NCI-H1092 (cell line): ENCODE measurements at regions not wholly inside any gene's neighbourhood (a gene's known extent, or its start where the extent isn't known, plus 50 kb on each side); places are given as distances from the start of the nearest gene placed in this dataset.

Experiments used
- DNase-seq: peaks from one replicate; lab custom pipeline; 2025; lab: John Stamatoyannopoulos, UW

GRCh38 chr5:88487066-88487465 is 218.4 kb upstream of the TMEM161B start:
- DNase-seq: no peak

DNA sequence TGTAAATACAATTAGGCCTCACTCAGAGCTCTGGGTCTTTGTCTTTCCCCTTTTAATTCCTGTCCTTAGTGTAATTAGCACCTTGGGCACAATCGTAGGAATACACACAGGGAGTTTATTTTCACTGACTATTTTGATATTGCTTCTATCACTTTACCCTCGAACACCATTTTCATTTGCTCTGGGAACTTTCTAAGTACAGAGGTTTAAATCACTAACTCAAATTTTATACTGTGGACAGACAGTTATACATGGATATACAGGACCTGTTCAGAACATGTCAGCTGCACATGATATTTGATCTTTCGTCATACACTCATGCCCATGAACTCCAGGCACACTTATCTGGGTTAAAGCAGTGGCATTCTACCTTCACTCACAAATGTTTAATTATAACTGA is 217.8 kb upstream of the TMEM161B start:
- DNase-seq: no peak

- DNase-seq: no peak
Observed at GRCh38 chr5:88485531-88485930, 216.9 kb upstream of the TMEM161B start.

DNA sequence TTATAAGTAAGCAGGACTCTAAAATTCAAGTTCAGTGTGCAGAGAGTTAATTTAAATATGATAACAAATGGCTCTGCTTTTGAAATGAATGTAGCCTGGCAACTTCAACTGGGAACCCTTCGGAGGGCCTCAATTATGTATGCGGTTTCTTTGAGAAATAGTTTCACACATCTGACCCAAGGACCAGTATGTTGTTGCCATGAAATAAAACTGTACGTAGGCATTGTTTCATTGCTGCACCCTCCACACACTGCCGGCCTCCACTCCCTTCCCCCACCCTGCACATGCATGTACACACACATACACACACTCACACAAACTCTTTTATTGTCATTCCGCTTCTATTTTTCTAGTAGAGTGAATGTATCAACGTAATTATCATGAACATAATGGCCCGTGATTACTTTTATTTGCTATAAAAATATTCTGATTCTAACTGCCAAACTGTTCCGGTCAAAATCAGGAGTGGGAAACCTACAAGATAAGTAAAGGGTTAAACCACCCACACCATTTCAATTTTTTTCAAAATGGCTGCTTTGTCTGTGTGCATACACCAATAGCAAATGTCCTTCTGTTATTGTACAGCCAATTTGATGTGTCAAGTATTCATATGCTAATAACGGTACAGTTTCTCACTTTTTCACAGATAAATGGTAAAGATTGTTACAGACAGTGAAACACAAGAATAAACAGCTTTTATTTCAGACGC is 215.5 kb upstream of the TMEM161B start:
- no peak for DNase-seq

DNA sequence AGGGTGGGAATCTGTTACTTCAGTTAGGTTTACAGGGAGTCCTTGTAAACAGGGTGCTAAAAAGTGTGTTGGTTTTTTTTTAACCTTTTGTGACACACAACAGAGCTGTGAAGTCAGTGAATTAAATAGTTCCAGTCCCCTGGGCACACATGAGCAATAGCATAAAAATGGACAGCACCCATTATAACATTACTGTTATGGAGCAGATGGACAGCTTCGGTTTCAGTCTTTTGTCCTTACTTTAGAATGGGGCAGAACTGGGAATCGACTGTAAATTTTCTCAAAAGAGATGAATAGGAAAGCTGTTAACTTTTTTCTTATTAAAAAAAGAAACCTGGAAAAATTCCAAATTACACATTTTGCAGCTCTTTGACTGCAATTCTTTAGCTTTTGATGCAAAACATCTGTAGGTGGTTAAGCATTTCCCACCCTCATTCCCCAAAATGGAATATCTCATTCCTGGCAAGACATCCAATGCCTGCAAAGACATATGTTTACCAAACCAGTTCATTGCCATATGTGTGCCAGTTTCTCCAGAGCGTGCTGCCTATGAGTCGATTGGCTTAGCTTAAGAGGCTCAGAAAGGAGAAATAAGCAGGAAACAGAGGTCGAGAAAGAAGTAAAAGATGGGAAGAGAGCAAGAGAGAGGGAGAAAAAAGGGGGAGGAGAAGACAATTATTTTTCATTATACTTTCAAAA is 212.3 kb upstream of the TMEM161B start:
- DNase-seq: peak; percentile 50

DNA sequence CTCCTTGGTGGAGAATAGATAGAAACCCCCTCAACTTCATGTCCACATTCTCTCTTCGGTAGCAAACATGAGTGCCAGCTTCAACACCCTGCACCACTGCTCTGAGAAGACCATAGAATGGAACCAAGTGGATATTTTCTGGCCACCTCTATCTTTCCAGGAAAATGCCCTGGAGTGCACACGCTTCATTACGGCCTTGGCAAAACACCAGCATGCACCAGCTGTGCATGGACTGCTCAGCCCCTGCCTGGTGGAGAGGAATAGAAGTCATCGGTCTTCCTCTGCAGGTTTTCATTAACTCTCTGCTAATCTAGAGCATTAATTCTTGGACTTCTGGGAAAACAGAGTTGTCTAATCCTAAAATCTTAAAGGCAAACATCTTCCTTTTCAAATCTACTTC is 211.6 kb upstream of the TMEM161B start:
- peak; percentile 68 for DNase-seq

GRCh38 chr5:88474574-88474973 is 205.9 kb upstream of the TMEM161B start:
- no peak for DNase-seq

- no peak for DNase-seq
Observed at GRCh38 chr5:88470745-88471144, 202.1 kb upstream of the TMEM161B start.

GRCh38 chr5:88459971-88460370 is 191.3 kb upstream of the TMEM161B start:
- no peak for DNase-seq

GRCh38 chr5:88452820-88453219 is 184.2 kb upstream of the TMEM161B start:
- DNase-seq: no peak

GRCh38 chr5:88450239-88450638 is 181.6 kb upstream of the TMEM161B start:
- no peak for DNase-seq

- DNase-seq: no peak
Observed at GRCh38 chr5:88438006-88438405, 169.4 kb upstream of the TMEM161B start.

DNA sequence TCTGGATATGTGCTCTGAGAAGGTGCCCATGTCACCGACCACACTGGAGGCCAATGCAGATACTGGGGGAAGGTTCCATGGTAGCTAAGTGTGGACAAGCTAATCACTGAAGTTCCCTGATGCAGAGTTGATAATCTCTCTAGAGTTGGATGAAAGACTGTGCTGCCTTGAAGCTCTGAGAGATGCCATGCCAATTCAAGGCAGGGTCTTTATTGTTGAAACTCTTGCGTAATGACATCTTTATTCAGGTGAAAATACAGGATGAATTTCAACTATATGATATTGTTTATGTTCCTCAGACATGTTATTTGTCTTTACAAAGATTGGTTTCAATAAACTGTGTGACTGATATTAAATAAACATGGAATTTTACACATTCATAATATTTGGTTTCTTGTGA is 167.6 kb upstream of the TMEM161B start:
- no peak for DNase-seq

GRCh38 chr5:88428633-88429032 is 160.0 kb upstream of the TMEM161B start:
- DNase-seq: no peak

DNA sequence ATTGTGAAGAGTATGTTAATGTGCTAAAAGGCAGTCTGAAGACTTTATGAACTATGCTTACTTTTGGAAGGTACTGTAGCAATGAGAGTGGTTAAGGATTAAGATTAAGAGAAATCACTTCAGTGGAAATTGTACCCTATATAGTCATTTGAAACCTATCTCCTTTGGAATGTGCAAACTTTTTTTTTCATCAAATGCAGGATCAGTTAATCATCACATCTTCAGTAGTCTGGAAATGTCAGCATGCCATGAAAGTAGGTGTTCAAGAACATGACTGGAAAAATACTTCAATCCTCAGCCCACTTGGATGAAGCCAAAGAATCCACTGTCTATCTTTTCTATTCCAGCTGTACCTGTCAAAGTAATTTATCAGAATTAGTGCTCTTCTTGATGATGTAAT is 157.8 kb upstream of the TMEM161B start:
- DNase-seq: no peak

DNA sequence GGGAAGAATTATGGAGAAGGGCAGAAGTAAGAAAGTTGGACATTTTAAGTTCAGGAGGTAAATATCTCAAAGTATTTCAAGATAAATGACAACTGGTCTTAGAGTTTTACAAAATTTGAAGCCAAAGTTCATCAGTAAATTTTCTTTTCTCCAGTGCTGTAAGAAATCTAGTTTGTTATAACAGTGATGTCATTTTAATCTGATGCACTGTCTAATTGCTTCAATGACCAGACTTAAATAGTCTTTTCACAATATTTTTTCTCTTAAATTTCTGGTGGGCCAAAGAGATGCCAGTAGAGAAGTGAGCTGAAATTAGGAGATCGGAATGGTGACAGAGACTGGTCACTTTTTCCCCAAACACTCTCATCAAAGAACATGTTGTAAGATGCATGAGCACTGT is 156.5 kb upstream of the TMEM161B start:
- DNase-seq: no peak

DNA sequence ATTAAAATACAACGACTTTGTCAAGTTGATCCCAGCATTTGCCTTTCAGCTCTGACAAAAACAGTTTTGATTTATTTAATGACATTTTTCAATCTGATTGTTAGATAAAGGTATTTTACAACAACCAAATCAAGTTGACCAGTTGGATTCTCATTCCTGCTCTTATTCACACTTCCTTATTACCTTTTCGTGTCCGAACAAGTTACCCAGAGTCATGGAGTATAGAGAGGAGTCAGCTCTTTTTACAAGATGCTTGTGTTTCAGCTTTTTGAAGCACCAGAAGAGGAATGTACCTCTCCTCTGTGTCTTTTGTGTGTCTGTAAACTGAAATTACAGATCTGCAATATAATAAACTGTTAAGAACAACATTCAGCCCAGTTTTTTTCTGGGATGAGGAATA is 151.3 kb upstream of the TMEM161B start:
- DNase-seq: no peak

DNA sequence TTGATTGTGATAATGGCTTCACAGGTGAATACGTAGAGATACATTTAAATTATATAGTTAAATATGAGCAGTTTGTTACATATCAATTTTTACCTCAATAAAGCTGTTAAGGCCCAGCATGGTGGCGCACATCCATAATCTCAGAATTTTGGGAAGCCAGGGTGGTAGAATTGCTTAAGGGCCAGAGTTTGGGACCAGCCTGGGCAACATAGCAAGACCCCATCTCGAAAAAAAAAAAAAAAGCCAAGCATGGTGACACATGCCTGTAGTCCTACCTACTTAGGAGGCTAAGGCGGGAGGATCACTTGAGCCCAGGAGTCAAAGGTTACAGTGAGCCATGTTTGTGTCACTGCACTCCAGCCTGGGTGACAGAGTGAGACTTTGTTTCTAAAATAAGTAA is 138.7 kb upstream of the TMEM161B start:
- no peak for DNase-seq

GRCh38 chr5:88405783-88406182 is 137.1 kb upstream of the TMEM161B start:
- DNase-seq: no peak

DNA sequence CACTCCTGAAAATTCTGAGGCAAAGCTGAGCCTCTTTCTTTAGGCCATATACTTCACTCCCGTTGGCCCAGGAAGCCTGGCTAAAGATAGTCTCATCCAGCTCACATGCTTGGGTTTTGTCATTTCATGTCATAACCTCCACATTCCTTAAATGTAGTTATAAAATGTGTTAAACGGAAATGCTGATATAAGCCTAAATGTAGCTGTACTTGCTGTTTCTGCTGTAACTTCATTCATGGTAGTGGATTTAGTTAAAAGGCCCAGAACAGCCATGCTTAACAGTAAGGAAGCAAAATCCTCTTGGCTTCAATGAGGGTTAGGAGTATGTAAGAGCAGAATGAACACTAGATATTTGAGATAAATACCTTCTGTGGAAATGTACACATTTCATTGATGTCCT is 135.8 kb upstream of the TMEM161B start:
- no peak for DNase-seq

DNA sequence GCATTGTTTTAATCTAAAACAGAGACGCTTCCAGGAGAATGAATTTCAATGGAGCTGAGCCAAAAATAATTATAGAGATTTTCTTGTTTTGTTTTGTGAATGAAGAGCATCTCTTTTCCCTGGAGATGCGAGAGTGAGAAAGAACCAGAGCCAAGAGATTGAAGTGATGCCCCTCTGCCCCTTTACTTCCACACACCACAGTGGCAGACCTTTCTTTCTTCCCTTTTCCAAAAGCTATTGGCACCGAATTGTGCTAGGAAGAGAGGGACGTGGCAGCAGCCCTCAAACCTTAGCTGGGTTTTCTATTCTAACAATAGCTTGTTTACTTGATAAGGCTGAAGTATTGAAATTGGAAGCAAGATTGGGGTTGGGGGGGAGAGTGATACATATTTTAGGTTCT is 133.0 kb upstream of the TMEM161B start:
- DNase-seq: no peak

DNA sequence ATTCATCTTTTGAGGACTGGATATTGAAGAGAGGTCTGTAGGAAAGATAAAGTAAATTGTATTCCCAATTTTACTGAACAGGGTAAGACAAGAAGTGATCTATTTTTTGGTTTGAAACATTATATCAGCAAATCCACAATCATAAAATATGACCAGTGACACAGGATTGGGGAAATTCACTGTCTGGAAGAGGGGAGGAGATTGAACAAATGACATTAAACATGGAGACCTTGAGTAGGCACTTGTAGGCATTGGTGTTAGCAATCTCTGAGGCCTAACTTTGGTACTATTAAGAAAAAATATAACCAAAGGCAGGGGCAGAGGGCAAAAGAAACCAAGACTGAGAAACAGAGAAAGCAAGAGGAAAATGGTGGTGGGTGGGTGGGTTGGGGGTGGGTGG is 132.6 kb upstream of the TMEM161B start:
- DNase-seq: no peak

GRCh38 chr5:88399561-88399960 is 130.9 kb upstream of the TMEM161B start:
- no peak for DNase-seq

DNA sequence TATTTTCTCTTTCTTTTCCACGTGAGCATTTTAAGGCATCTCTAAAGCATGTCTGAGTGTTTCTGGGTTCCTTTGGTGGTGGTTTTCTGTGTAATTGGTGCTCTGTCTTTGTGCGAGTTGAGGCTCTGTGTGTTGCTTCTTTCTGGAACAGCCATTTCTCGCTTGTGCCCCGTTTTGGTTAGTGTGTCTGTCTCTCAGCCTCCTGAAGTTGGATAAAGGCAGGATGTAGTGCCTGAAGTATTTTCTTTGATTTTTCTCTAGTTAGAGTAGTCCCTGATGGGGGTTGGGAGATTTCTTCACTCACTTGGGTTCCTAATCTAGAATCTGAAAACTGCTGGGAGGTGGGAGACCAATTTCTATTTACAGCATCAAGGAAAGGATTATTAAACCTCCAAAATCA is 129.7 kb upstream of the TMEM161B start:
- no peak for DNase-seq
